Caki2 (cell line): ENCODE measurements at regions not wholly inside any gene's neighbourhood (a gene's known extent, or its start where the extent isn't known, plus 50 kb on each side); places are given as distances from the start of the nearest gene placed in this dataset.
"Not testable (repeated sequence)": the region's sequence is repeated elsewhere in the genome, so short reads cannot be mapped to it uniquely, and the experiment has no call there.

Source experiments
- DNase-seq: peaks from one replicate; pipeline ENCODE4 v3.0.0-alpha.2; 2015; ENCODE audit warnings: low read depth
- in situ Hi-C: cut with HindIII; loops from 2 replicates; pipeline ENCODE4 v1.10.0; 2016; ENCODE audit warnings: low sequenced_read_pairs, low pct_unique_long_range_greater_than_20kb, mixed read lengths

GRCh38 chr13:84845907-84846619 is 953.2 kb downstream of the SLITRK6 start:
- in situ Hi-C loops = no loop called here
- DNase-seq = no peak

GRCh38 chr13:84844473-84844872 is 954.7 kb downstream of the SLITRK6 start:
- in situ Hi-C loops = no loop called here
- no peak for DNase-seq

- no peak for DNase-seq
- in situ Hi-C loops = no loop called here
These were observed 955.9 kb downstream of the SLITRK6 start for GRCh38 chr13:84843368-84843767.

GRCh38 chr13:84834201-84834600 is 951.9 kb upstream of the SLITRK1 start:
- in situ Hi-C loops = no loop called here
- DNase-seq = no peak

- DNase-seq = no peak
- in situ Hi-C loops = no loop called here
These were observed 949.7 kb upstream of the SLITRK1 start for GRCh38 chr13:84831666-84832657.

- in situ Hi-C loops = no loop called here
- no peak for DNase-seq
These were observed 941.3 kb upstream of the SLITRK1 start for GRCh38 chr13:84823528-84823927.

GRCh38 chr13:84821261-84821660 is 939.0 kb upstream of the SLITRK1 start:
- DNase-seq = no peak
- in situ Hi-C loops = no loop called here

- no peak for DNase-seq
- in situ Hi-C loops = no loop called here
These were observed 934.4 kb upstream of the SLITRK1 start for GRCh38 chr13:84816567-84817105.

GRCh38 chr13:84812789-84813188 is 930.5 kb upstream of the SLITRK1 start:
- in situ Hi-C loops = no loop called here
- DNase-seq = no peak

- DNase-seq = no peak
- in situ Hi-C loops = no loop called here
These were observed 929.8 kb upstream of the SLITRK1 start for GRCh38 chr13:84812078-84812477.

- DNase-seq = no peak
- in situ Hi-C loops = no loop called here
These were observed 928.5 kb upstream of the SLITRK1 start for GRCh38 chr13:84810781-84811180.

GRCh38 chr13:84802073-84802472 is 919.8 kb upstream of the SLITRK1 start:
- in situ Hi-C loops = no loop called here
- no peak for DNase-seq

GRCh38 chr13:84784443-84785153 is 902.3 kb upstream of the SLITRK1 start:
- in situ Hi-C loops = no loop called here
- DNase-seq = no peak

GRCh38 chr13:84777316-84777715 is 895.0 kb upstream of the SLITRK1 start:
- in situ Hi-C loops = no loop called here

GRCh38 chr13:84776593-84776992 is 894.3 kb upstream of the SLITRK1 start:
- in situ Hi-C loops = no loop called here
- no peak for DNase-seq

More at GRCh38 chr13:84777316-84777715, 895.0 kb upstream of the SLITRK1 start:
- DNase-seq = no peak

GRCh38 chr13:84775920-84776319 is 893.6 kb upstream of the SLITRK1 start:
- DNase-seq, in situ Hi-C loops: not testable (repeated sequence)

- no peak for DNase-seq
- in situ Hi-C loops = no loop called here
These were observed 891.8 kb upstream of the SLITRK1 start for GRCh38 chr13:84774111-84774510.

GRCh38 chr13:84760956-84761355 is 878.7 kb upstream of the SLITRK1 start:
- DNase-seq = no peak
- in situ Hi-C loops = no loop called here
